ENCODE measurements at regions not wholly inside any gene's neighbourhood (a gene's known extent, or its start where the extent isn't known, plus 50 kb on each side); places are given as distances from the start of the nearest gene placed in this dataset.

DNA sequence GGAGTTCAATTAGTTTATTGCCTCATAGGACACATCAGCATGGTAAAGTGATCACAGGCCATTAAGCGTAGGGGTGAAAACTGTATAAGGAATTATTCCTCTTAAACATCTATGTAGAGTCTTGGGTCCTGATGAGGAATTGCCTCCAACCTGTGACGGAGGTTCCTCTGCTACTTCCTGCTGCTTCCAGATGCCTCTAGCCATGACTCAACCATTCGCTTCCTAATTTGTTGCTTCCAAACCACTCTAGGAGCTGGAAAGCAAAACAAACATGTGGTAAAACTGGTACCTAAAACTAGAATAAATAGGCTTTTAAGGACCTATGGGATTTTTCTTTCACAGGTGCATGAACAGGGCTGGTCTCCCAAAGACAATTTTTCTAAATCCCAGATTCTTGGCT lies 253.8 kb downstream of the KLF12 start:
- TF ChIP-seq, protein P1, sequence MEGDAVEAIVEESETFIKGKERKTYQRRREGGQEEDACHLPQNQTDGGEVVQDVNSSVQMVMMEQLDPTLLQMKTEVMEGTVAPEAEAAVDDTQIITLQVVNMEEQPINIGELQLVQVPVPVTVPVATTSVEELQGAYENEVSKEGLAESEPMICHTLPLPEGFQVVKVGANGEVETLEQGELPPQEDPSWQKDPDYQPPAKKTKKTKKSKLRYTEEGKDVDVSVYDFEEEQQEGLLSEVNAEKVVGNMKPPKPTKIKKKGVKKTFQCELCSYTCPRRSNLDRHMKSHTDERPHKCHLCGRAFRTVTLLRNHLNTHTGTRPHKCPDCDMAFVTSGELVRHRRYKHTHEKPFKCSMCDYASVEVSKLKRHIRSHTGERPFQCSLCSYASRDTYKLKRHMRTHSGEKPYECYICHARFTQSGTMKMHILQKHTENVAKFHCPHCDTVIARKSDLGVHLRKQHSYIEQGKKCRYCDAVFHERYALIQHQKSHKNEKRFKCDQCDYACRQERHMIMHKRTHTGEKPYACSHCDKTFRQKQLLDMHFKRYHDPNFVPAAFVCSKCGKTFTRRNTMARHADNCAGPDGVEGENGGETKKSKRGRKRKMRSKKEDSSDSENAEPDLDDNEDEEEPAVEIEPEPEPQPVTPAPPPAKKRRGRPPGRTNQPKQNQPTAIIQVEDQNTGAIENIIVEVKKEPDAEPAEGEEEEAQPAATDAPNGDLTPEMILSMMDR (IDR thresholded peaks at IDR 0.05), result no peak
- no peak for TF ChIP-seq POLR2A (IDR thresholded peaks at IDR 0.05)
- no peak for TF ChIP-seq EP300 (IDR thresholded peaks at IDR 0.05)

All from ovary (tissue), 3 donors.